Heart right ventricle (tissue), 16 donors: ENCODE measurements at regions not wholly inside any gene's neighbourhood (a gene's known extent, or its start where the extent isn't known, plus 50 kb on each side); places are given as distances from the start of the nearest gene placed in this dataset.

ENCODE experiments used
- ATAC-seq, 8 donors: fragments of 200-7000 bp; cut with Tn5 transposase; one replicate each; pipeline ENCODE4 v1.9.1; 2020; ENCODE audit warnings: mild to moderate bottlenecking in 8 of 8, moderate library complexity in 8 of 8, moderate number of reproducible peaks in 1 of 8
- DNase-seq, 2 donors: peaks; one replicate each; pipeline ENCODE4 v3.0.0-alpha.2; 2020
- H3K27ac ChIP-seq, 10 donors: fragments of 200-600 bp; sonication (generic) in 2 of 10; one replicate each; pipeline versions ENCODE4 v1.5.0 to v1.8.0; 2020 to 2022; ENCODE audit warnings: mild to moderate bottlenecking in 3 of 10
- H3K27me3 ChIP-seq, 7 donors: fragments of 200-600 bp; one replicate each; pipeline ENCODE4 v1.8.0; 2021 to 2022; ENCODE audit warnings: mild to moderate bottlenecking in 2 of 7
- H3K36me3 ChIP-seq, 9 donors: fragments of 200-600 bp; sonication (generic) in 1 of 9; one replicate each; pipeline versions ENCODE4 v1.5.0 to v1.8.0; 2020 to 2022; ENCODE audit warnings: mild to moderate bottlenecking in 2 of 9
- H3K4me1 ChIP-seq, 9 donors: fragments of 200-600 bp; sonication (generic) in 1 of 9; one replicate each; pipeline versions ENCODE4 v1.5.0 to v1.8.0; 2020 to 2022; ENCODE audit warnings: mild to moderate bottlenecking in 4 of 9
- H3K4me3 ChIP-seq, 10 donors: fragments of 200-600 bp; sonication (generic) in 2 of 10; one replicate each; pipeline versions ENCODE4 v1.5.0 to v1.8.0; 2020 to 2022; ENCODE audit warnings: mild to moderate bottlenecking in 7 of 10, moderate library complexity in 2 of 10
- H3K9me3 ChIP-seq, 11 donors: fragments of 200-600 bp in 10 of 11; sonication (generic) in 2 of 11; one replicate each; pipeline versions ENCODE4 v1.5.0 to v1.8.0; 2013 to 2022; ENCODE audit warnings: mild to moderate bottlenecking in 2 of 11, control low read depth in 1 of 11, moderate library complexity in 1 of 11
- WGBS, 2 donors: extraction: QIAGEN DNeasy Blood & Tissue Kit; methylation state at CpG; one replicate each; pipeline ENCODE4 v1.1.7; 2013; ENCODE audit warnings: inconsistent platforms in 1 of 2; 5-methylcytosine and 5-hydroxymethylcytosine counted together
- intact Hi-C, 10 donors: fragments of 100-400 bp; cut with DNase I; formaldehyde crosslinking; loops; one replicate each; pipeline versions ENCODE4 v1.11.1 to v1.14.2; 2022
- TF ChIP-seq, protein P1 (sequence below), 9 donors: fragments of 200-600 bp; sonication (generic) in 2 of 9; IDR thresholded peaks; one replicate each; pipeline versions ENCODE4 v1.5.0 to v1.8.0; 2021 to 2022; ENCODE audit warnings: antibody characterized with exemption in 9 of 9, mild to moderate bottlenecking in 5 of 9, moderate library complexity in 1 of 9
- donor health status: Arrhythmogenic right ventricular cardiomyopathy.
- donor health status: ischemic (EF 13 %, LVEDD 7.1; RV severe dilation, severe dysfunction).
- donor health status: healthy with polysubstance abuse.
- donor health status: DM: no; HTN: yes; CAD: no.
- donor health status: DM: no; HTN: no; CAD: no.
- donor health status: ischemic (EF 25% LVEDD 6.9; RV normal size, moderate dysfunction).
- donor health status: ischemic (EF 25% LVEDD 5.7; RV mildly dilated, moderate dysfunction).
- donor health status: healthy.
- donor health status: DM: yes; HTN: yes; CAD: no.
- donor health status: Ischemic cardiomyopathy.
- donor health status: ischemic (EF 35%, LVEDD 5.7; RV mildly dilated, moderate dysfunction).
- donor health status: nonischemic (EF 11% LVEDD 7.7; RV severe dilation, severe dysfunction).
- donor health status: DM: yes; HTN: yes; CAD: no.
- donor health status: PGD.
- donor health status: ischemic (EF 29% LVEDD 5.4; RV normal size, mild dysfunction).
- donor health status: nonischemic (EF 23%, LVEDD 6.1; RV moderate dilation, normal function).

DNA sequence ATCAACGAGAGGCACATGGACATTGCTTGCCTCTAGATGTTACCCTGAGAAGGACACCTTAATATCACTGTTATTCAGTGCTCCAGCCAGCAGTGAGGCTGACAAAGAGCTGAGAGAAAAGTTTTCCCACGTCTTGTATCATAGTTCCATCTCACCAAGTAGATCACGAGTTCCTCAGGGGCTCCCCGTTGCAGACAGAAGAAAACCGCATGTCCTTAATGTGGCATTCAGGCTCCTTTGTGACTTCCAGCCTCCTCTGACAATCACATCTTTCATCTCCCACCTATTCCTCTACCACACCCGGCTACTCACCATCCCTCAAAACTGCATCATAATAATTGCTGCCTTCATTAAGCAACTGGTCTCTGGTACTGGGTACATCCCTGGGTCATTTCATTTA, 75.3 kb downstream of the DMRTA2 start:
- WGBS, 2 donors = 63% methylated on average over 6 of the region's 6 CpGs
- Histone ChIP-seq H3K4me3 (no peak overlapping the region), H3K27me3 (peaks cover 0 to 57% (median 45%) of the 10 kb centered on the region in 7 donors), H3K36me3 (no peaks in the 10 kb centered on the region), H3K9me3 (peaks cover 0 to 13% (median 0%) of the 10 kb centered on the region in 11 donors), H3K4me1 (no peaks in the 10 kb centered on the region), H3K27ac (no peak overlapping the region)
- TF ChIP-seq, protein P1, sequence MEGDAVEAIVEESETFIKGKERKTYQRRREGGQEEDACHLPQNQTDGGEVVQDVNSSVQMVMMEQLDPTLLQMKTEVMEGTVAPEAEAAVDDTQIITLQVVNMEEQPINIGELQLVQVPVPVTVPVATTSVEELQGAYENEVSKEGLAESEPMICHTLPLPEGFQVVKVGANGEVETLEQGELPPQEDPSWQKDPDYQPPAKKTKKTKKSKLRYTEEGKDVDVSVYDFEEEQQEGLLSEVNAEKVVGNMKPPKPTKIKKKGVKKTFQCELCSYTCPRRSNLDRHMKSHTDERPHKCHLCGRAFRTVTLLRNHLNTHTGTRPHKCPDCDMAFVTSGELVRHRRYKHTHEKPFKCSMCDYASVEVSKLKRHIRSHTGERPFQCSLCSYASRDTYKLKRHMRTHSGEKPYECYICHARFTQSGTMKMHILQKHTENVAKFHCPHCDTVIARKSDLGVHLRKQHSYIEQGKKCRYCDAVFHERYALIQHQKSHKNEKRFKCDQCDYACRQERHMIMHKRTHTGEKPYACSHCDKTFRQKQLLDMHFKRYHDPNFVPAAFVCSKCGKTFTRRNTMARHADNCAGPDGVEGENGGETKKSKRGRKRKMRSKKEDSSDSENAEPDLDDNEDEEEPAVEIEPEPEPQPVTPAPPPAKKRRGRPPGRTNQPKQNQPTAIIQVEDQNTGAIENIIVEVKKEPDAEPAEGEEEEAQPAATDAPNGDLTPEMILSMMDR (IDR thresholded peaks at IDR 0.05) = no peak
- intact Hi-C loops = loop anchor here in 3 of 10 donors (5.0 to 10.0 kb wide), 3 partner anchors 1663 to 1673 kb away; no protein-coding TSS in a partner anchor
- ATAC-seq (no peak), DNase-seq (no peak)

- H3K4me1 ChIP-seq = no peaks in the 10 kb centered on the region
- DNase-seq = no peak
- no peak for ATAC-seq
- H3K27me3 ChIP-seq = peaks cover 4 to 69% (median 55%) of the 10 kb centered on the region in 7 donors
- H3K27ac ChIP-seq = no peak overlapping the region
- TF ChIP-seq, protein P1 (IDR thresholded peaks at IDR 0.05) = no peak
- H3K9me3 ChIP-seq = peaks cover 0 to 13% (median 0%) of the 10 kb centered on the region in 11 donors
- intact Hi-C loops = loop anchor here in 3 of 10 donors (5.0 to 10.0 kb wide), 3 partner anchors 1662 to 1672 kb away; no protein-coding TSS in a partner anchor
- no peaks in the 10 kb centered on the region for H3K36me3 ChIP-seq
- H3K4me3 ChIP-seq = no peak overlapping the region
- 51 to 56% methylated on average over 7 of the region's 7 CpGs for WGBS, 2 donors
Observed at GRCh38 chr1:50346621-50347020, 76.6 kb downstream of the DMRTA2 start.

GRCh38 chr1:50343323-50343722, 79.9 kb downstream of the DMRTA2 start:
- peaks cover 4 to 94% (median 69%) of the 10 kb centered on the region in 7 donors for H3K27me3 ChIP-seq

DNA sequence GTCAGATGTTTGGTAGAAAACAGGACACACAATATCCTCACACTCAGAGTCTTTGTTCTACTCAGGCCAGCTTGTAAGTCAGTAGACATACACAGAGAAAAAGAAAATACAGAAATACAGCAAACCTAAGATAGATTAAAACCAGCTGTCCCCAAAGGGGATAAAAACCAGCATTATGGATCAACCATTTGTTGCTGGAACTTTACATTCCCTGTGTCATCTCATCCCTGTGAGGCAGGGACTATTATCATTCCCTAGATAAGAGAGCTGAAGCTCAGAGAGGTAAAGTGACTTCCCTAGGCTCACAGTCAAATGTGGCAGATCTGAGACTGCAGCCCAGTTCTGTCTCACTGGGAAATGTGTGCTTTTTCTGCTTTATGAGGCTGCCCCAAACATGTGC, 80.7 kb downstream of the DMRTA2 start:
- Histone ChIP-seq H3K4me1 (no peaks in the 10 kb centered on the region), H3K9me3 (peaks cover 0 to 20% (median 0%) of the 10 kb centered on the region in 11 donors), H3K27me3 (peaks cover 4 to 88% (median 71%) of the 10 kb centered on the region in 7 donors), H3K36me3 (no peaks in the 10 kb centered on the region), H3K27ac (no peak overlapping the region), H3K4me3 (no peak overlapping the region)
- intact Hi-C loops = loop anchor here in 2 of 10 donors (10.0 kb wide), 2 partner anchors 1658 to 1668 kb away; no protein-coding TSS in a partner anchor
- DNase-seq (no peak), ATAC-seq (no peak)
- TF ChIP-seq, protein P1 (IDR thresholded peaks at IDR 0.05) = no peak

More at GRCh38 chr1:50343323-50343722, 79.9 kb downstream of the DMRTA2 start:
- peaks cover 0 to 20% (median 0%) of the 10 kb centered on the region in 11 donors for H3K9me3 ChIP-seq
- ATAC-seq = no peak
- H3K4me1 ChIP-seq = no peaks in the 10 kb centered on the region
- intact Hi-C loops = loop anchor here in 2 of 10 donors (10.0 kb wide), 2 partner anchors 1659 to 1669 kb away; no protein-coding TSS in a partner anchor
- DNase-seq = no peak
- TF ChIP-seq, protein P1 (IDR thresholded peaks at IDR 0.05) = no peak
- H3K27ac ChIP-seq = no peak overlapping the region
- H3K4me3 ChIP-seq = no peak overlapping the region
- no peaks in the 10 kb centered on the region for H3K36me3 ChIP-seq
- 49 to 52% methylated on average over 5 of the region's 5 CpGs for WGBS, 2 donors
